Suprapubic skin (tissue), 4 donors: ENCODE measurements at regions not wholly inside any gene's neighbourhood (a gene's known extent, or its start where the extent isn't known, plus 50 kb on each side); places are given as distances from the start of the nearest gene placed in this dataset.

ENCODE experiments used
- DNase-seq, 2 donors: peaks; one replicate each; pipeline ENCODE4 v3.0.0-alpha.2; 2019; ENCODE audit warnings: low spot score in 2 of 2
- H3K27ac ChIP-seq: fragments of 200-600 bp; sonication (generic); one replicate; pipeline ENCODE4 v1.5.1; 2019
- H3K27me3 ChIP-seq: fragments of 200-600 bp; sonication (generic); one replicate; pipeline ENCODE4 v1.5.1; 2019
- H3K36me3 ChIP-seq: fragments of 200-600 bp; sonication (generic); one replicate; pipeline ENCODE4 v1.5.1; 2019
- H3K4me1 ChIP-seq: fragments of 200-600 bp; sonication (generic); one replicate; pipeline ENCODE4 v1.5.1; 2019
- H3K4me3 ChIP-seq: fragments of 200-600 bp; sonication (generic); one replicate; pipeline ENCODE4 v1.5.1; 2019; ENCODE audit warnings: mild to moderate bottlenecking
- H3K9me3 ChIP-seq: fragments of 200-600 bp; sonication (generic); one replicate; pipeline ENCODE4 v1.5.1; 2019
- CTCF ChIP-seq, 2 donors: fragments of 200-600 bp in 1 of 2; fragments of 450-650 bp in 1 of 2; sonication (generic) in 1 of 2; IDR thresholded peaks; one replicate each; pipeline ENCODE4 v1.5.1; 2016 to 2019; ENCODE audit warnings: antibody characterized with exemption in 2 of 2, mild to moderate bottlenecking in 1 of 2, moderate library complexity in 1 of 2
- EP300 ChIP-seq: sonication (generic); formaldehyde crosslinking; IDR thresholded peaks from one replicate; pipeline ENCODE4 v1.6.1; 2017; ENCODE audit warnings: antibody characterized with exemption
- POLR2A ChIP-seq, 2 donors: fragments of 450-650 bp; IDR thresholded peaks; one replicate each; pipeline ENCODE4 v1.6.1; 2017; ENCODE audit warnings: antibody characterized with exemption in 2 of 2, mild to moderate bottlenecking in 2 of 2, moderate library complexity in 2 of 2
- POLR2AphosphoS5 ChIP-seq, 3 donors: sonication (generic); formaldehyde crosslinking; IDR thresholded peaks; one replicate each; pipeline ENCODE4 v1.6.1; 2017; ENCODE audit warnings: antibody characterized with exemption in 3 of 3
- WGBS: methylation state at CpG from one replicate; pipeline ENCODE4 v1.1.5; 2018; 5-methylcytosine and 5-hydroxymethylcytosine counted together

DNA sequence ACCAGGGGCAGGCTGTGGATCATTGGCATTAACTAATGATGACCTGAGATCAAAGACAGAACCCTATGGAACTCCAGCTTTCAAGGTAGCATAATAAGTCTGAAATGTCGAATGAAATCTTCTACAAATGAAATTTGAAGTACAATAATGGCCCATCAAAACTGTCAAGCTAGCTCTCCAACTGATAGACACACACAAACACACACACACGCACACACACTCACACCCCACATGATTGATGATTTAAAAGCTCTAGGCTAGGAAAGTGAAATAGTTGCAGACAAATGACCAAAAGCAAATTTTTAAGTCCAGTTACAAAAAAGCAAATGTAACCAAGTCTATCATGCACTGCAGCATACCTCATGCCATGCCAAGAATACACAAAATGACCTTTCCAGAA lies 655.7 kb downstream of the C4orf33 start:
- Histone ChIP-seq H3K4me1 (no peaks in the 10 kb centered on the region), H3K27me3 (no peaks in the 10 kb centered on the region), H3K36me3 (no peaks in the 10 kb centered on the region), H3K4me3 (no peak overlapping the region), H3K9me3 (no peaks in the 10 kb centered on the region), H3K27ac (no peak overlapping the region)
- 83% methylated on average over 2 of the region's 2 CpGs for whole genome bisulfite sequencing
- TF ChIP-seq EP300: no peak
- no peak for TF ChIP-seq POLR2AphosphoS5 (IDR thresholded peaks at IDR 0.05)
- no peak for TF ChIP-seq POLR2A (IDR thresholded peaks at IDR 0.05)
- TF ChIP-seq CTCF (IDR thresholded peaks at IDR 0.05): no peak
- no peak for DNase-seq

- WGBS: 45% methylated on average over 5 of the region's 5 CpGs
- no peak for TF ChIP-seq POLR2AphosphoS5 (IDR thresholded peaks at IDR 0.05)
- no peak for TF ChIP-seq EP300
- TF ChIP-seq CTCF (IDR thresholded peaks at IDR 0.05): no peak
- no peak for TF ChIP-seq POLR2A (IDR thresholded peaks at IDR 0.05)
- Histone ChIP-seq H3K36me3 (no peaks in the 10 kb centered on the region), H3K27me3 (no peaks in the 10 kb centered on the region), H3K9me3 (no peaks in the 10 kb centered on the region), H3K4me3 (no peak overlapping the region), H3K27ac (no peak overlapping the region), H3K4me1 (no peaks in the 10 kb centered on the region)
- no peak for DNase-seq
These were observed 687.6 kb downstream of the C4orf33 start for GRCh38 chr4:129783596-129783995.

GRCh38 chr4:129788486-129788885 lies 692.5 kb downstream of the C4orf33 start:
- WGBS: 46% methylated on average over 3 of the region's 3 CpGs
- TF ChIP-seq POLR2AphosphoS5 (IDR thresholded peaks at IDR 0.05): no peak
- no peak for TF ChIP-seq POLR2A (IDR thresholded peaks at IDR 0.05)
- TF ChIP-seq EP300: no peak
- TF ChIP-seq CTCF (IDR thresholded peaks at IDR 0.05): no peak
- Histone ChIP-seq H3K4me1 (no peaks in the 10 kb centered on the region), H3K4me3 (no peak overlapping the region), H3K27ac (no peak overlapping the region), H3K9me3 (peaks cover 5% of the 10 kb centered on the region), H3K27me3 (no peaks in the 10 kb centered on the region), H3K36me3 (no peaks in the 10 kb centered on the region)
- no peak for DNase-seq

DNA sequence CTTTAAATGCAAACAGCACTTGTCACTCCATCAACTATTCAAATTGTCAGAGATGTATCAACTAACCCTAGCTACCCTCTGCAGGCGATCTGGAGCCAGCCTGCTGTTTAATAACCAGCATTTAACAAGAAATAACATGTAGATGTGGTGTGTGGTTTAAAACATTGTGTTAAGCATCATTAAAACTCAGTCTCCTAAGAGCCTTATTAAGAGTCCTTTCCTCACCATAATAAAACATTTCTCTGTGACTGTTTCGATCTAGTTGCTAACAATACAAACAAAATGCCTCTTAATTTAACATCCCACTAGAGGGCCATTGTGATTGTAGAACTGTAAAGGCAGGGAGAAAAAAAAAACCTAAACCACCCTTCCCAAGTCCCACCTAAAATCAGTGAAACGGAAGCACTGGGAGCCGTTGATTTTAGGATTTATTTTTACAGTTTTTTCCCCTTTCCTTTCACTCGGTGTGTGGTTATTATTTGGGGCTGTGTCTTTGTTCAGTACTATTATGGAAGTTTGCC lies 708.6 kb downstream of the C4orf33 start:
- 50% methylated on average over 5 of the region's 5 CpGs for WGBS
- Histone ChIP-seq H3K27ac (no peak overlapping the region), H3K27me3 (no peaks in the 10 kb centered on the region), H3K4me3 (no peak overlapping the region), H3K9me3 (no peaks in the 10 kb centered on the region), H3K36me3 (no peaks in the 10 kb centered on the region), H3K4me1 (no peaks in the 10 kb centered on the region)
- TF ChIP-seq POLR2AphosphoS5 (IDR thresholded peaks at IDR 0.05) (no peak), POLR2A (IDR thresholded peaks at IDR 0.05) (no peak), CTCF (IDR thresholded peaks at IDR 0.05) (no peak), EP300 (no peak)
- DNase-seq: no peak

GRCh38 chr4:129806986-129807385 lies 711.0 kb downstream of the C4orf33 start:
- no peaks in the 10 kb centered on the region for H3K9me3 ChIP-seq
- H3K4me3 ChIP-seq: no peak overlapping the region
- DNase-seq: no peak
- H3K27me3 ChIP-seq: no peaks in the 10 kb centered on the region
- H3K27ac ChIP-seq: no peak overlapping the region
- no peaks in the 10 kb centered on the region for H3K36me3 ChIP-seq
- TF ChIP-seq POLR2AphosphoS5 (IDR thresholded peaks at IDR 0.05): no peak
- no peak for TF ChIP-seq EP300
- H3K4me1 ChIP-seq: no peaks in the 10 kb centered on the region

- H3K9me3 ChIP-seq: peaks cover 1% of the 10 kb centered on the region
- TF ChIP-seq POLR2A (IDR thresholded peaks at IDR 0.05) (no peak), CTCF (IDR thresholded peaks at IDR 0.05) (no peak), POLR2AphosphoS5 (IDR thresholded peaks at IDR 0.05) (no peak), EP300 (no peak)
- H3K36me3 ChIP-seq: no peaks in the 10 kb centered on the region
- no peaks in the 10 kb centered on the region for H3K27me3 ChIP-seq
- no peak overlapping the region for H3K27ac ChIP-seq
- no peaks in the 10 kb centered on the region for H3K4me1 ChIP-seq
- 89% methylated on average over 1 of the region's 1 CpG for WGBS
- no peak for DNase-seq
- no peak overlapping the region for H3K4me3 ChIP-seq
These were observed 712.3 kb downstream of the C4orf33 start for GRCh38 chr4:129808242-129808641.
